Fibroblast of peridontal ligament (primary cell): ENCODE measurements at regions not wholly inside any gene's neighbourhood (a gene's known extent, or its start where the extent isn't known, plus 50 kb on each side); places are given as distances from the start of the nearest gene placed in this dataset.
A peak's percentile ranks its signal among the peaks of the same experiment; 100 is the strongest.

Source experiments
- DNase-seq: peaks from one replicate; pipeline ENCODE4 v3.0.0-alpha.2; 2010; ENCODE audit errors: extremely low read depth

DNA sequence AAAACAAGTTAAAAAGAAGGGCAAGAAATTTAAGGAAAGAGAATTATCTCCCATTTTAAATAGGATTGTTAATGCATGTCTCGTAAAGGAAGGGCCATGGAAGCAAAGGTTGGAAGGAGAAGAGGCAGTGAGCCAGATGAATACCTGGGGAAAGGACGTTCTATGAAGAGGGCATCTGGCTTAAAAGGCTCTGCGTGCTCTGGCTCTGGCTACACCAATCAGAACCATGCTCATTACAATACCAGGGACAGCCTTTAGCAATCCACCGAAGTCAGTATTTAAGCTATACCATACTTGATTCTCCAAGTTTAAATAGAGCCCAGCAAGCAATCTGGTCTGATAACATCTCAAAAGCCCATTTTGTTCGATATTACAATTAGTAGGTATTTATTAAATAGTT lies 58.5 kb upstream of the C1orf87 start:
- no peak for DNase-seq

DNA sequence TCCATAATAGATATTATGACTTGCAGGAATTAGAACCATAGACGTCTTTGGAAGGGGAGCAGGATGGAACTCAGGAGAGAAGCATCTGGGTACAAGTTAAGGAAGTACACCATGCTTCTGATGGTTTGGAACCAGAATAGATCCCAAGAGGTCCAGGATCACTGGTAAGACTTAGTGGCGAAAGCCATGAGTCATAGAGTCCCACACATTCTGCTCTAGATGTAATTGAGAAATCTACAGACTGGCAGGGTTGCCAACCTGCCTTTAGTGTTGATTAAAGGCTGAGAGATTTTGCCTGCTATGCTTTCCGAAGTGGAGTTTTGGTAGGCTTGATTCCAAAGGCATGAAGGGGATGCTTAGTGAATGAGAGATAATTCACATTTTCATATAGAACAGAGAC lies 57.1 kb upstream of the C1orf87 start:
- DNase-seq: peak; percentile 56

DNA sequence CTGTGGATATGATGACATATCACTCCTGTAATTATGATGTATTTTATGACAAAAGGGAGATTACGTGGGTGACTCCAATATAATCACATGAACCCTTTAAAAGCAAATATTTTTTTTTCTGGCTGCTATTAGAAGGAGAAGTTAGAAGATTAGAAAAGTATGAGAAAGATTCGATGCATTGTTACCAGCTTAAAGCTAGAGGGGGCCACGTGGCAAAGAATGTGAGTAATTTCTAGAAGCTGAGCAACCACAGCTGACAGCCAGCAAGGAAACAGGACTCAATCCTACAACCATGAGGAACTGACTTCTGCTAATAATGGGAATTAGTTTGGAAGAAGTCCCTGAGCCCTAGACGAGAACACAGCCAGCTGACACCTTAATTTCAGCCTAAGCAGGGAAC lies 56.3 kb upstream of the C1orf87 start:
- DNase-seq: peak; percentile 35

DNA sequence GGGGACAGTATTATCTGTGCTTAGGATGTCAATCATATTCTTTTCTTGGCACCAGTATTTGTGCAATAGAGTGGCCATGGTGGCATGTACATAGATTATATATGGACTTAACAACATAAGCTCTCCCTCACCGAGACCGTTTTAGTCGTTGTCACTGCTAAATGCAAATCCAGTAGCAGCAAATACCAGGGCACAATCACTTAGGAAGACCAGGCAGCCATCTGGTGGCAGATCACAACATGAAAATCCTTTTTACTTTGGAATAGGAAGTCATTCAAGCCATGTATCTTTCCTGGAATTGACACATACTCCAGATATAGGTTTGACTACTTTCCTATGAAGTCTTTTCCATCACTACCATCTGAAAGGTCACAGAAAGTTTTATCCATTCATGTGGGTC lies 53.2 kb upstream of the C1orf87 start:
- peak; percentile 31 for DNase-seq
